Keratinocyte (primary cell): ENCODE measurements at regions not wholly inside any gene's neighbourhood (a gene's known extent, or its start where the extent isn't known, plus 50 kb on each side); places are given as distances from the start of the nearest gene placed in this dataset.

ENCODE experiments used
- DNase-seq: peaks from one replicate; pipeline ENCODE4 v3.0.0-alpha.2; 2011; ENCODE audit warnings: low read depth, missing footprints, low spot score
- FAIRE-seq: peaks from 2 replicates; lab custom pipeline; 2011; peaks lifted over from hg19 to GRCh38; lab: Jason Lieb, UNC
- H2AFZ ChIP-seq: 2 replicates; pipeline ENCODE4 v1.6.0; 2012; ENCODE audit warnings: low read length, control low read depth, inconsistent platforms; ENCODE audit not compliant: control insufficient read depth
- H3K27ac ChIP-seq: 2 replicates; pipeline ENCODE4 v1.5.1; 2011; ENCODE audit warnings: low read length; ENCODE audit not compliant: control insufficient read depth, insufficient read depth
- H3K27me3 ChIP-seq: 3 replicates; pipeline ENCODE4 v1.6.0; 2011; ENCODE audit warnings: low read length; ENCODE audit not compliant: control insufficient read depth, insufficient read depth; ENCODE audit errors: extremely low read depth
- H3K36me3 ChIP-seq, 2 experiments: 2 replicates in 1 of 2; 3 replicates in 1 of 2; pipeline ENCODE4 v1.5.1; 2011; ENCODE audit warnings: low read length in 2 of 2, mild to moderate bottlenecking in 1 of 2; ENCODE audit not compliant: control insufficient read depth in 2 of 2, insufficient read depth in 2 of 2; ENCODE audit errors: extremely low read depth in 1 of 2
- H3K4me1 ChIP-seq: 3 replicates; pipeline ENCODE4 v1.5.1; 2011; ENCODE audit warnings: low read length; ENCODE audit not compliant: control insufficient read depth, insufficient read depth; ENCODE audit errors: extremely low read depth
- H3K4me2 ChIP-seq: 3 replicates; pipeline ENCODE4 v1.6.0; 2011; ENCODE audit warnings: low read depth, low read length; ENCODE audit not compliant: control insufficient read depth, insufficient read depth; ENCODE audit errors: extremely low read depth
- H3K4me3 ChIP-seq, 3 experiments: fragments of 200-600 bp in 1 of 3; sonication (generic) in 1 of 3; 2 replicates in 2 of 3; 3 replicates in 1 of 3; pipeline ENCODE4 v1.5.1; 2011 to 2016; ENCODE audit warnings: low read length in 3 of 3, mild to moderate bottlenecking in 3 of 3, control low read depth in 2 of 3, inconsistent platforms in 1 of 3, low read depth in 1 of 3, mixed read lengths in 1 of 3, mixed run types in 1 of 3, moderate library complexity in 1 of 3; ENCODE audit not compliant: control insufficient read depth in 2 of 3, insufficient read depth in 2 of 3; ENCODE audit errors: extremely low read depth in 1 of 3
- H3K79me2 ChIP-seq: 2 replicates; pipeline ENCODE4 v1.6.0; 2012; ENCODE audit warnings: low read length; ENCODE audit not compliant: control insufficient read depth, insufficient read depth
- H3K9ac ChIP-seq: 3 replicates; pipeline ENCODE4 v1.6.0; 2011; ENCODE audit warnings: low read length; ENCODE audit not compliant: control insufficient read depth, insufficient read depth; ENCODE audit errors: extremely low read depth
- H3K9me1 ChIP-seq: 3 replicates; pipeline ENCODE4 v1.6.0; 2011; ENCODE audit warnings: low read length; ENCODE audit not compliant: control insufficient read depth, insufficient read depth; ENCODE audit errors: extremely low read depth
- H3K9me3 ChIP-seq: 2 replicates; pipeline ENCODE4 v1.5.1; 2012; ENCODE audit warnings: low read depth, low read length; ENCODE audit not compliant: control insufficient read depth
- H4K20me1 ChIP-seq: 3 replicates; pipeline ENCODE4 v1.6.0; 2011; ENCODE audit warnings: low read length; ENCODE audit not compliant: control insufficient read depth, insufficient read depth; ENCODE audit errors: extremely low read depth
- EZH2 ChIP-seq: IDR thresholded peaks from one replicate; pipeline ENCODE4 v1.6.1; 2012; ENCODE audit warnings: inconsistent platforms, mild to moderate bottlenecking, low read length, moderate library complexity
- dilution Hi-C: fragments of 300-500 bp; cut with MboI; formaldehyde crosslinking; loops from one replicate; pipeline ENCODE4 v1.7.0; 2020; ENCODE audit warnings: low sequenced_read_pairs; ENCODE audit not compliant: extremely low pct_ligation_motif_present
- TF ChIP-seq, protein P1 (sequence below), 3 experiments: IDR thresholded peaks in 1 of 3; conservative IDR thresholded peaks in 1 of 3; optimal IDR thresholded peaks in 1 of 3; 2 replicates in 2 of 3; 3 replicates in 1 of 3; pipeline versions ENCODE3 to v1.5.1; 2011; ENCODE audit warnings: low read length in 3 of 3, mild to moderate bottlenecking in 3 of 3, moderate library complexity in 2 of 3, control low read depth in 1 of 3, inconsistent platforms in 1 of 3; ENCODE audit not compliant: insufficient read depth in 2 of 3; ENCODE audit errors: extremely low read depth in 1 of 3

DNA sequence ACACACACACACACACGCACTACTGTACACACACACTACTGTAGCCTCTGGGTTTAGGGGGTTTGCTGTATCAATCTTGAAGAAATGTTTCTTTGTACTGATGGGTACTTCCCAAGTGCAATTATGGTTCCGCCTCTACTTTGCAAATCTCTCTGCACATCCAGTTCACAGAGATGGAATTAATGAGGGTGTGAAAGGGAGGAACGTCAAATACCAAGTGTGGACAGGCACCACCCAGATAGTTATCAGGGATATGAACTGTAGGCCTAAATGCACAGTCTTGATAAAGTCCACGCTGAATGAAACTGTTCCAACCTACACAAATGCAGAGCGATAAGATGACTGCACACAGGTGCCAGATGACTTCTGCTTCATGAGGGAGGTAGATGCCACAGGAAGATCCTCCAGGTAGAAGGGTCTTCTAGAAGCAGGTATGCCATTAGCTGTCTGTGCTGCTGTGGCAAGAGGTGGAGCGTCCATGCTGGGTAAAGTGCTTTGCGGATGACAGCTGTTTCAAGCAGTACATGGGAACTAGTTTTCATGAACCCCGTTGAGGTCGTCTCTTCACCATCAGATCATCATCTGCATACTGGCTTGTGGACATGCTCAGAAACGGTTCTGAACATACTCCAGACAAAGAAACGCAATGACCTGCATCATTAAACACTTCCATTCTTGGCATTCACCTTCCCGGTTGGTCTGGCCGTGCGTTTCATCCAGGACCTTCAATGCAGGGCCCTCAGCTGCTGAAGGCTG lies 314.3 kb upstream of the RTL1 start:
- Histone ChIP-seq H3K4me3 (no peak overlapping the region), H2AFZ (no peak overlapping the region), H3K27ac (no peak overlapping the region), H3K4me1 (no peaks in the 10 kb centered on the region), H3K36me3 (no peaks in the 10 kb centered on the region), H3K79me2 (no peaks in the 10 kb centered on the region), H3K9me1 (no peaks in the 10 kb centered on the region), H3K4me2 (no peak overlapping the region), H3K27me3 (no peaks in the 10 kb centered on the region), H3K9ac (no peak overlapping the region), H4K20me1 (no peaks in the 10 kb centered on the region), H3K9me3 (peaks cover 6% of the 10 kb centered on the region)
- dilution Hi-C loops = no loop called here
- DNase-seq = no peak
- FAIRE-seq = no peak
- TF ChIP-seq EZH2 = no peak
- TF ChIP-seq, protein P1, sequence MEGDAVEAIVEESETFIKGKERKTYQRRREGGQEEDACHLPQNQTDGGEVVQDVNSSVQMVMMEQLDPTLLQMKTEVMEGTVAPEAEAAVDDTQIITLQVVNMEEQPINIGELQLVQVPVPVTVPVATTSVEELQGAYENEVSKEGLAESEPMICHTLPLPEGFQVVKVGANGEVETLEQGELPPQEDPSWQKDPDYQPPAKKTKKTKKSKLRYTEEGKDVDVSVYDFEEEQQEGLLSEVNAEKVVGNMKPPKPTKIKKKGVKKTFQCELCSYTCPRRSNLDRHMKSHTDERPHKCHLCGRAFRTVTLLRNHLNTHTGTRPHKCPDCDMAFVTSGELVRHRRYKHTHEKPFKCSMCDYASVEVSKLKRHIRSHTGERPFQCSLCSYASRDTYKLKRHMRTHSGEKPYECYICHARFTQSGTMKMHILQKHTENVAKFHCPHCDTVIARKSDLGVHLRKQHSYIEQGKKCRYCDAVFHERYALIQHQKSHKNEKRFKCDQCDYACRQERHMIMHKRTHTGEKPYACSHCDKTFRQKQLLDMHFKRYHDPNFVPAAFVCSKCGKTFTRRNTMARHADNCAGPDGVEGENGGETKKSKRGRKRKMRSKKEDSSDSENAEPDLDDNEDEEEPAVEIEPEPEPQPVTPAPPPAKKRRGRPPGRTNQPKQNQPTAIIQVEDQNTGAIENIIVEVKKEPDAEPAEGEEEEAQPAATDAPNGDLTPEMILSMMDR (optimal IDR thresholded peaks at IDR 0.05 in 1 of 3, IDR thresholded peaks at IDR 0.05 in 1 of 3, conservative IDR thresholded peaks at IDR 0.05 in 1 of 3; ENCODE audit: extremely low read depth in 1 of 3, insufficient read depth in 2 of 3, low read length in 3 of 3) = no peak

DNA sequence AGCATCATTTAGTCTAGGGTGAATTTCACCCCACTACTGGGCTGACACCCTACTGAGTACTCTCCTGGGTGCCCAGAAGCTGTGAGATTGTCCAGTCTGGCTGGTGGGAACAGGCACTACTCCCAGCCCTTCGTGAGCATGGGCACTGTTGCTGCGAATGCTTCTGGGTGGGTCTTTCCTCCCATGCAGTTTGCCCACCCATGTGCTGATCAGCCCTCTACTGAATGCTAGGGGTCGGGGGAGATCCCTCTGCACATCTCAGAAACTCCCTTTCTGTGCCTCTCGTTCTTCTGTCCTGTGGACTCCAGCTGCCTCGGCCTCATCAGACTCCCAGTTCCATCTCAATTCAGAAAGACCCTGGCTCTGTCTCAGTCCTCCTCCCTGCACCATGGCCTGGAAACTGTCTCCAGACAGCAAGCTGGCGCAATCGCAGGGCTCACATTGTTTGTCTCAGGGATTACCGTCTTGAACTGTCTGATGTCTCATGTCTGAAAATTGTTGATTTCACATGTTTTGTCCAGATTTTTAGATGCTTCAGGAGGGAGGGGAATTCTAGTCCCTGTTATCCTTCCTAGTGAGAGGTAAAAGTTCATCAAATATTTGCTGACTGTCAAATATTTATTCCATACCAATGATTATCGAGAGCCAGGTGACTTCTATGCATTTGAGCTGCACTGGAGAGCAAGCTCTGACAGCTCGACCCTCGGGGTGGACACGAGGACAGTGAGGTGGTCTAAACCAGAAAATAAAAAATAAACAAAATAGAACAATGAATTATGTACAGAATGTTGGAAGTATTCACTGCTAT lies 316.6 kb upstream of the RTL1 start:
- H3K27ac ChIP-seq = no peak overlapping the region
- H3K4me2 ChIP-seq = no peak overlapping the region
- no peak for FAIRE-seq
- dilution Hi-C loops = no loop called here
- no peak for TF ChIP-seq EZH2
- TF ChIP-seq, protein P1 (optimal IDR thresholded peaks at IDR 0.05 in 1 of 3, IDR thresholded peaks at IDR 0.05 in 1 of 3, conservative IDR thresholded peaks at IDR 0.05 in 1 of 3; ENCODE audit: extremely low read depth in 1 of 3, insufficient read depth in 2 of 3, low read length in 3 of 3) = no peak
- no peaks in the 10 kb centered on the region for H3K79me2 ChIP-seq
- H4K20me1 ChIP-seq = no peaks in the 10 kb centered on the region
- no peak overlapping the region for H2AFZ ChIP-seq
- peaks cover 6% of the 10 kb centered on the region for H3K9me3 ChIP-seq
- H3K4me1 ChIP-seq = no peaks in the 10 kb centered on the region
- H3K9me1 ChIP-seq = no peaks in the 10 kb centered on the region
- H3K9ac ChIP-seq = no peak overlapping the region
- no peaks in the 10 kb centered on the region for H3K27me3 ChIP-seq
- H3K4me3 ChIP-seq = no peak overlapping the region
- H3K36me3 ChIP-seq = no peaks in the 10 kb centered on the region
- no peak for DNase-seq
